ENCODE measurements at regions not wholly inside any gene's neighbourhood (a gene's known extent, or its start where the extent isn't known, plus 50 kb on each side); places are given as distances from the start of the nearest gene placed in this dataset.

DNA sequence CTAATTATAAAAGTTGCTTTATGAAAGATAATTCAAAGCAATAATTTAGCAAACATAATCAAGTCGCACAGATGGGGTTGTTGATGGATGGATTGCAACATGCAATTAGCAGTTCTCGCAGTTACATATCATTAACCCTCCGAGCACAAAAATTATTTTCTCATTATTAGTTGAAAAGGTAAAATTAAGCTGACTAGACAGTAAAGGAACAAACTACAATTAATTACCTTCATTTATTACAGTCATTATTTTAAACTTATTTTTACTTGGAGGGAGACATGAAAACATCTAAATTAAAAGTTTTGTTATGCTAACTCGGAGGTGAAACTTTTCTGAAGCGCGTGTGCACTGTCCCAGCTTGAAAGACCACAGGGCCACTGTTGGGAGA is 146.9 kb downstream of the PHETA1 start:
- DNase-seq (ENCODE audit: low read depth), result no peak

DNA sequence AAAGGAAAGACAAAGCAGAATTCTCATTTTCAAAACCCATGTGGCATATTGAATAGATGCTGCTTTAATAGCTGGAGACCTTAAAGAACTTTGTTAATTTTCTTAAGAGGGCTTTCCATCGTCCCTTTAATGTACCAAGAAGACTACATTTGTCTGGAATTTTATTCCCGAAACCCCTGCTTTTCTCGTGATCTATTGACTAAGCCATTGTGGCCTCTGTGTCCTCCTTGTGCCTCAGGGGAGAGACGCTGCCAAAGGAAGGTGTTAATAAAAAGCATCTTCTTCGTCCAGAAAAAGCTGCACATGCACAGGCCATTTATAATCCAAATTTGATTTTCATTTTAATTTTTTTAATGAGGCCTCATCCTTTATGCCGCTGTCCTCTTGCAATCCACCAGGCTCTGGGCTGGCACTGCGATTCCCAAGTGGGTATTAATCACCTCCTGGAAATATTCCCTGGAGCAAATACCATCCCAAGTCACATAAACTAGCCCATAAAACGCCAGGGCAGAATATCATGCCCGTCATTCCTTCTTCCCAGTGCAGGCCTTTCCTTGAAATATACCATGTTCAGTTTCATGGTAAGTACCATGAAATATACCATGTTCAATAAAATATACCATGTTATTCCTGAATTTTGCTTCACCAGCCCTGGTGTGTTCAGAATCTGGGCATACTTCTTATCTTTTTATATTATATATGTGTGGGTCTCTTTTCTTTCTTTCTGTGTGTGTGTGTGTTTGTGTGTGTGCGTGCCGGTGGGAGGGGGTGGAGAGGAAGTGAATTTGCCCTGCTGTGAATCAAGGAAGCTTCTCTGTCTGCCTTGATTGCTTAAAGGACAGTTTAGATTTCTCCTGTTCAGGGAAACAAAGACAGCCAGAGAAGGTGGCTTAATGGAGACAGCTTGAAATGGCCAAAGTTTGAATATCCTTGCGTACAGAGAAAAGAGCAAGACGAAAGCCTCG is 147.6 kb downstream of the PHETA1 start:
- DNase-seq (ENCODE audit: low read depth), result no peak

DNA sequence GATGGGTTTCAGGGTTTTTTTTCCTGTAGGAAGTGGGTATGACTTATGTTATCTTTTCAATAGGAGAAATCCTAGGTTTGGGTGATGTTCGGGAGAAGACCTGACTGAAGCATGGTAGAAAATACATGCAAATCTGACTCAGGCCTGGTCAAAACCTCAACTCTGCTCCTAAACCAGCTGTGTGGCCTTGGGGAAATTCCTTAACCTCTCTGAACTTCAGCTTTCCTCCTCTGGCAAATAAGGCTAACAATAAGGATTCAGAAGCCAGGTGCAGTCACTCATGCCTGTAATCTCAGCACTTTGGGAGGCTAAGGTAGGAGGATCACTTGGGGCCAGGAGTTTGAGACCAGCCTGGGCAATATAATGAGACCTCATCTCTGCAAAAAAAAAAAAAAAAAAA is 148.5 kb downstream of the PHETA1 start:
- DNase-seq (ENCODE audit: low read depth), result no peak

DNA sequence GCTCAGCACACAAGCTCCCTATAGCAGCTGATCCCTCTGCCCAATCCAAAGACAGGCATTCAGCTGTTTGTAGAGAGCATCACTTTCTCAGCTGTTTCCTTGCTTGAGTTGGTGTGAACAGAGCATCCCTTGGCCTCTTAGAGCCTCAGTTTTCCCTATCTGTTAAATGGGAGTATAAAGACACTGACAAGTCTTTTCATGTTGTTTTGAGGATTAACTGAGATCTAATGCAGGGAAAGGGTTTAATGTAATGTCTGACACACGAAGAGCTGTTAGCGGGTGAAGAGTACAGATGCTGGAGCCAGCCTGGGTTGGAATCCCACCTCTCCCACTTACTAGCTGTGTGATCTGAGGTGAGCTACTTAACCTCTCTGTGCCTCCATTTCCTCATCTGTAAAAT is 149.5 kb downstream of the PHETA1 start:
- DNase-seq (ENCODE audit: low read depth), result no peak

DNA sequence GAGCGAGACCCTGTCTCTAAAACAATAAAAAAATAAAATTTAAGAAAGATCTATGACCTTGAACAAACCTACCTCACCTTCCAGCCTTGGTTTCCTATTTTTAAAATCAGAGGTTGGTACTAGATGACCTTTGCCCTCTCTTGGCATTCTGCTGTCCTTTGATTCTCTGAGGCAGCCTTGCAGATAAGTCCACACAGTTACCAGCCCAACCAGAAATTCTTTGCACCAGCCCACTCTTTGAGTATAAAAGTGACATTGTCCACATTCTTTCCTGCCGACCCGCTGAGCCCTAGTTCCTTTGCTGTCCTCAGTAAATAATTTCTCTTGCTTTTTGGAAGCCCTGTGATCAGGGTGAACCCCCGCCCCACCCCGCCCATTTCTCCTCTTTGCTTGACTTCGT is 150.4 kb downstream of the PHETA1 start:
- no peak for DNase-seq (ENCODE audit: low read depth)

DNA sequence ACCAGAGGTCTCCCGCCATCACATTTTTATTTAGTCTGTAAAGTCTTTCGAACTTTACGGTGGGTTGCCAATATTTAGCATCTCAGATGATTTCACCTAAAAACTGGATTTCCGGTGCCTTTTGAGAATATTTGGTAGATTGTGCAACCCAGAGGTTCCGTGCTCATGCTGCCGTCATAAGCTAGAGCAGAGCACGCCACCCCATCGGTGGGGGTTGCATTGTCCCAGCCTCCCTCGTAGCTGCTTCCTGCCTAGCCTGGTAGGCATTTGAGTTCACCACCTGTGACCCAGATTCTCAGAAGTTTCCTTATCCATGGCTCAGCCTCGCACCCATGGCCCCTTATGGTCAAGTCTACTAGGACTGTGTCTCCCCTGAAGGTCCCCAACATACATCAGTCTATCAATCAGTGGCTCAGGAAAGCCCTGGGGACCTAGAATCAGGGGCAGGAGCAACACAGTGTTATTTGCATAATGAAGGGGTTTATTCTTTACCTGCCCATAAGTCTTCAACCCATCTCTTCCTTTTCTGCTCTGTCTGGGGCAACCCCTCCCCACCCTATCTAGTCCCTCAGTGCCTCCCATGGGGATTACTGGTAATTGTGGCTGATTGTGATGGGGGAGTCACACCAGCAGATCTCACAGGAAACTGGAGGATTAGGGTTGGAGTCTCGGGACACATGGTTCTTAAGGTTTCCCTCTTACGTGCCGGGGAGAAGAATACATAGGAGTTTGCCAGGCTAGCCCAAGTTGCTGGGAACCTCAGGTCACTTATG is 152.3 kb downstream of the PHETA1 start:
- DNase-seq (ENCODE audit: low read depth), result no peak

DNA sequence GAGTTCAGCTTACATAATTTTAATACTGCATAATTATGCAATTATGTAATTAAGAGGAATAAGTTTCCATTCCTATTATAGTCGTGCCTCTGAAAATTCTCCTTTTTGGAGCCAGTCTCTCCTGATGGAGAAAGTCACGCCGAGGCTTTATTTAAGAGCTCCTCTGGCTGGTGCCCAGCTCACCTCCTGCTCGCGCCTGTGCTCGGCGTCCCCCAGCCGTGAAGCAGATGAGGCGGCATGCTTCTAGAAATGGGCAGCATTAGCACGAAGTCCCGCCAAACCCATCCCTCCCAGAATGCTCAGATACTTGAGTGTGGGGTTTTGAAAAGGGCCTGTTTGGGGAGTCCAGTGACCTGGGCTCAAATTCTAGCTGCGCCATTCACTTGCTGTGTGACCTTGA is 153.0 kb downstream of the PHETA1 start:
- DNase-seq (ENCODE audit: low read depth), result no peak

DNA sequence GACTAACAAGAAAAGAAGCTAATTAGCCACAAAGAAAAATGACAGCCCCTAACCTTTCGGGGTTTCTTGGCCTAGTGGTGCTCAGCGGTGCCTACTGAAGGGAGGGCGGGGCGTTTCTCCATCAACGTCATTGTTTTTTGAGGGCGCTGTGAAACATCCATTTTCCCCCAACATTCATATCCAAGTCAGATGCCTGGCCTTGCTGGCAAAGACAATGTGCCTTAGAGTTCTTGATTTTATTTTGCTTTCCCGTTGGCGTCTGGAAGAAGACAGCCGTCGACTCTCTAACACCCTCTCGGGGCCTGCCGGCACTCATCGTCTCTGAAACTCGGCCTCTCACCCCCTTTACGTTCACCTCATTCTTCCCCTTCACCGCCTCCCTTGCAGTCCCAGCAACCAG is 154.5 kb downstream of the PHETA1 start:
- no peak for DNase-seq (ENCODE audit: low read depth)

DNA sequence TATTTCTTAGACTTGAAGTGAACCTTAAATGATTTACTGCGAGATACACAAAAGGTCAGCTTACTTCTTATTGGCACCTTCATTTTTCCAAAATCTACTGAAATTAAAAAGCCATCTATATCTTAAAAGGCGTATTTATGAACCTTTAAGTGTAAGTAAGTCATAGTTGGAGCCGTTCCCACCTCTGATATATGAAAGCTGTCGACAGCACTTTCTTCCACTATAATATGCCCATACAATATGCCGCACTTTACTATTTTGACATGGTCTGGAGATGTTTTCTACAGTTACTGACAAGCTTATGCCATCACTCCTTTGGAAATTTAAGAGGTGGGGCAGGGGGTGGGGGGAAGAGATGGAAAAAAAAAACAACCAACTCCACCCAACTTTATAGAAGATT is 155.3 kb downstream of the PHETA1 start:
- no peak for DNase-seq (ENCODE audit: low read depth)

DNA sequence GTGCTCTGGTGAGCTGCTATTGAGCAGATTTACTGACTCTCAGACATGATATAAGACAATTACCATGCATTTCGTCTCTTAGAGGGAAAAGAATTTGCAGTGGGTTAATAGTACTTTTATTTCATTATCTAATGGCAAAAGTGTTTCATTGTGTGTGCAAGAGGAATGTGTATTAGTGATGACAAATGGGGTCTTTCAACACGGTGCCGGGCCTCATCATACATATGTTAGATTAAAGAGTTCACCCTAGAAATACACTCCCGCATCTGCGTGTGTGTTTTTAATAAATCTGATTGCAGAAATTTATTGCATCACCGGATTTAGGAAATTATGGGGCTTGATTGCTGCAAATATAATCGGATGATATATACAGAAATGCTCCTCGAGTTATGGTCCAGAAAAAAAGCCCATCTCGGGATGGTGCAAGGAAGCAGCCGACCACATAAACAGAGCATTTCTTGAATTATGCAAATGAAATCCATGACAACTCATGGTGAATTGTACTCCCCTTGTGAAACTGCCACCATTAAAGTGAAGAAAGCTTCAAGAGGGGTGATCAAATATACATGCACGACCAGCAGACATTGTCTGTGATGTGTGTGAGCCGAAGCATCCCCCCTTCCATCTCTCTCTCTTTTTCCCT is 156.0 kb downstream of the PHETA1 start:
- no peak for DNase-seq (ENCODE audit: low read depth)

DNA sequence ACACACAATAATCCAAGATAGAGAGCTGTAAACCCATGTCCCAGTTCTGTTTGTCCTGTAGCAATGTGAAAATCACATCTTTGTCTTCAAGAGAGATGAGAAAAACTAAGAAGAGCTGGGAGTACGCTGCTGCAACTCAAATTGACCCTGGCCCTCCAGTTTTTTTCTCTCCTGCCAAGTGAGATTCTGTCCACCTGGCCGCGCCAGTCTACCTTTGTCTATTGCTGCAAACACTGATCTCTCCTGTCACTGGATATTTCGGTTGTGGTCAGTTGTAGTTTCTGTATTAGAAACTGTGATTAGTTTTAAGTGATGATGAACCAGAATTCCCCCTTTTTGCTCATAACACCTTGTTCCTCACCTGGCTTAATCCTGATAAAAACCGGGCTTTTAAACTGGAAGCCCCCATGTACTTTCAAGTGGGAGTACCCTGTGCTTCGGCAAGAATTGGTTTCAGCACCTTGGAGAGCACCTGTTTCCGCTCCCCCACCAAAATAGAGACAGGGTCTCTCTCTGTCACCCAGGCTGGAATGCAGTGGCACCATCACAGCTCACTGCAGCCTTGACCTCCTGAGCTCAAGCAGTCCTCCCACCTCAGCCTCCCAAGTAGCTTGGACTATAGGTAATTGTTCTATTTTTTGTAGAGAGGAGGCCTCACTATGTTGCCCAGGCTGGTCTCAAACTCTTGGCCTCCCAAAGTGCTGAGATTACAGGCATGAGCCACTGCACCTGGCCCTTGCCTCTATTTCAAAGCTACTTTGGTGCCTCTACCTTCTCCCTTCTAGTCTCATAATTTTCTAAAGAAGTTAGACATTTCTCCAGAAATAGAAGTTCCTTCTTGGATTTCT is 156.8 kb downstream of the PHETA1 start:
- no peak for DNase-seq (ENCODE audit: low read depth)

DNA sequence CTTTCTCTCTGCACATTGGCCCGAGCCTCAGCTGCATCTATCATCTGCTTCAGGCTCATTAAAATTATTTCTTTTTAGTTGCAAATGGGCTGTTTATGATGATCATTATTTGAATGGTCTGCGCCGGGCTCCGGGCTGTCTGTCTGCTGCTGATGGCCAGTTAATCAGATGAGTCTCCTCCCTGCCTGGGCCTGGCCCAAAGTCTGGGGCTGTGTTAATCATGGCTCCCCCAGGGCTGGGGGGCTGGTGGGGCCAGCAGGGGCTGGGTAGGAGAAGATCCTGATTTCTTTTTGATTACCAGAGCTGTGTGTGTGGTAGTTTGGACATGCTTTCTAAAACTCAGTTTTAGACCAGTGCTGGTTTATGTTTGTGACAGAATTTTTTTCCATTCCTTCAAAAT is 159.1 kb downstream of the PHETA1 start:
- DNase-seq (ENCODE audit: low read depth), result no peak

DNA sequence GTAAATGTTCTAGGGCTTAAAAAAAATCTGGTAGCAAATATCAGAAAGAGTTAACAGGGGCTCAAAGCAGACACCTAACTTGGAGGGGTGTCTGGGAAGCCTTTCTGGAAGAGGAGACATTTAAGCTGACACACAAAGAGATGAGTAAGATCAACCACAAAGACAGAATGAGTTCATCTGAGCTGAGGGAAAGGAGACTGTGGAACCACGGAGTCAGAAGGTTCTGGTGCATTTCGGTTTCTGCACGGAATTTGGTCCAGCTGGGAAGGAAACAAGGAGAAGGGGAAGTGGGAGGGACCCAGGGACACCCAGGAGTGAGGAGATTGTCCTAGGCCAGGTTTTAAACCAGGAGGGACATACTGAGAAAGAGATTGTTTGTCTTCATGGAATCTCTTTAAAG is 161.1 kb downstream of the PHETA1 start:
- no peak for DNase-seq (ENCODE audit: low read depth)

DNA sequence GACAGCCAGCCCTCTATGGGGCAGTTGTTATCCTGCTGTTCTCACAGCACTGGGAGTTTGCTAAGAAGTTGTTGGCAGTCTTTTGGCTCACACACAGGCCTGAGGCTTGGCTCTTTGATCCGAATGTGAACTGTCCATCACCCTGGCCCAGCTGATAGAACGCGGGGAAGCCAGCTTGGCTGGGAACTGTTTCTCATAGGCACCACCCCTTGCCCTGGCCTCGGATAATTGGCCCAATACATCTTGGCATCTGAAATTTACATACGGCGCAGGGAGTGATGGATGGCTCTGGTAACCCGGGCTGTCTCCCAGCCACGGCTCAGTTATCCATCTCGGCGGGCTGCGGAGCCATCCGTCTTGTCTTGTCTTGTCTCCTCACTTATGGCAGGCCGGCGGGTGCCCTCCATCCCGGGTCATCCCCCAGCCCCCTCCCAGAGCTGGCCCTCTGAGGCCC is 164.1 kb downstream of the PHETA1 start:
- DNase-seq (ENCODE audit: low read depth), result no peak

DNA sequence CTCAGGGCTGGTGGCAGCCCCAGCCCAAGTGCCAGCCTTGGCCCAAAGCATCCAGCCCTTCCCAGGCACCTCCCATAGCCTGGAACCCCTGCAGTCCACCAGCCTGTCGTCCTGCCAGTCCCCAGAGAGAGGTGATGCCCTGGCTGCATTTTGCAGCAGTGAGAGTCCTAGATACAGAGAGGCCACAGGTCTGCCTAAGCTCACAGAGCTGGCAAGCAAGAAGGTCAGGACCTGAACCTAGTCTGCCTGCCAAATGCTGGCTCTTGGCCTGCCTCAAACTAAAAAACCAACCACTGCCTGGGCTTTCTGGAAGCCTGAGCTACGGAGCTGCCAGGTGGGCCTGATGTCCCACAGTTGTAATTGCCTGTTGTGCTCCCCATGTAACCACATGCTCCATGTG is 164.9 kb downstream of the PHETA1 start:
- DNase-seq (ENCODE audit: low read depth), result no peak

DNA sequence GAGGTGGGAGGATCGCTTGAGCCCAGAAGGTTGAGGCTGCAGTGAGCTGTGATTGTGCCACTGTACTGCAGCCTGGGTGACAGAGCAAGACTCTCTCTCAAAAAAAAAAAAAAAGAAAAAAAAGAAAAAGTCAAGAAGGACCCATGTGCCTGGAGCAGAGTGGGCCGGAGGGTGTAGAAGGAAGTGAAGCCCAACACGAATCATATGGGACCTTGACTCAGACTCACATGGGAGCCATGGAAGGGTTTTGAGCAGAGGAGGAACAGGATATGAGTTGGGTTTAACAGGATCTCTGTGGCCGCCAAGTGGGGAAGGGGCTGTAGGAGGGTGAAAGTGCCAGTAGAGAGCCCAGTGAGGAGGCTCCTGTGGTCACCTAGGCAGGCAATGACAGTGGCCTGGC is 165.4 kb downstream of the PHETA1 start:
- no peak for DNase-seq (ENCODE audit: low read depth)

DNA sequence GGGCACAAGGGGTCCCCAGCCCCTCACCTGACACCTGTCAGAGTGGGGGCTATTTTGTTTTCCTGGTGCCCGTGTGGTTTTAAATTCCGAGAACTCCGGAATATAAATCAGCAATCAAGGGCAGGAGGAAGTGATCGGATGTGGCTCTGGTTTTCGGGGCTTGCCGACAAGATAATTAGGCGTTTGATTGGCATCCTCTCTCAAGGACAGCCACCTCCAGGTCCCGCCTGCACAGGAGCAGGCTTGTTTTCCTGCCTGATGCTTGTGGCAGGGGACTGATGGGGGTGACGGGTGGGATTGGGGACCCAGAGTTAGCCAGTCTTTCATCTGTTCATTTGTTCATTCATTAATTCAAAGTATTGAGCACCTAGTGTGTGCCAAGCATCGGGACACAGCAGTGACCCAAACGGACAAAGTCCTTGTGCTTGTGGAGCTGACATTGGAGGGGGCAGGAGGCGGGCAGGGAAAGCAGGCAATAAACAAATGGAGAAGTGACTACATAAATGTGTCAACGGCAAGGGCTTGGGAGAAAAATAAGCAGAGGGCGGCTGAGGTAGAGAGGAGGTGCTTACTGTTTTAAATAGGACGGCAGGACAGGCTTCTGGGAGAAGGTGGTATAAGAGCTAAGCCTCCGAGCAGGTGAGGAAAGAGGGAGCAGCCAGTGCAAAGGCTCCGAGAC is 166.5 kb downstream of the PHETA1 start:
- no peak for DNase-seq (ENCODE audit: low read depth)

DNA sequence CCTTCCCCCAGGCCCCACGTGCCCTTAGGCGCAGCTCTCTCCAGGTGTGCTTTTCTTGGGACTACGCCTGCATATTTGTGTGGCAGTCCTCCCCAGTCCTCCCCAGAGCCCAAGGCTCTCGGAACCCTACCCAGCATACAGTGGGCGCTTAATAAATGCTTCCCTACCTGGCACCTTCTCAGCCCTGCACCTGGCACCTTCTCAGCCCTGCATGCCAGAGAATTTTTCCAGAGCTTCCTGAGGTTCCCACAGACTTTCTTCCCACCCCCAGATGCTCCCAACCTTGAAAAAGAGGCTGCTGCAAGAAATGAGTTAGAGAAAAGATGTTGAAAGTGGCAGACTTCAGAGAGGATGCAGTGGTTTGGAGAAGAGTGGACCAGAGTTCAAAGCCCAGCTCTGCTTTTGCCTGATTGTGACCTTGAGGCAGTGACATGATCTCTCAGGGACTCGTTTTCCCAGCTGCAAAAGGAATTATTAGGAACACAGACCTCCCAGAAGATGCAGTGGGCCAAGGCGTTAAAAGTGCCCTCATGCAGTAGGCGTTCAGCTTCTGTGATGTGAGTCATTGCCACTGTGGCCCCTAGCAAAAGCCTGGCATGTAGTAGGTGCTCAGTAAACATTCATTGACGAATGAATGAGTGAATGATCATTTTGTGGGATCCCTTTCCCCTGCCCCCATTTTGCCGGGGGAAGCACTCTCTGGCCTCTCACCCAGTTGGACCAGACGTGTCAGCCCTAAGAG is 167.2 kb downstream of the PHETA1 start:
- DNase-seq (ENCODE audit: low read depth), result no peak

DNA sequence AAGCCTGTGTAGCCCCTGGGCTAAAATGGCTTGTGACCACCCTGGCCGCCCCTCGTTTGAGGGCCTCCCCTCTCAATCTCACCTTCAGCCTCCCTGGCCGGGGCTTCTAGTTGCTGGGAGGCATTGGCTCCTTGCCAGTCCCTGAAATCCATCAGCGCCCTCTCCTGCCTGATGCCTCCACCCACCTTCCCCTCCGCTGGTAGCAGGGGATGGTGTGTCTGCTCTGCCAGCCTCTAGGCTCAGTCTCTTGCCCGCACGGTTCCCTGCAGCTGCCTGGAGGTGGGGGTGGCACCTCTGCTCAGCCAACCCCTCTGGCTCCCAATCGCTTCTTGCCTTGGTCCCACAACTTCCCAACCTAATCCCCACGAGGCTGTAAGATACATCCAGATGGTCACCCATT is 167.9 kb downstream of the PHETA1 start:
- DNase-seq (ENCODE audit: low read depth), result no peak

DNA sequence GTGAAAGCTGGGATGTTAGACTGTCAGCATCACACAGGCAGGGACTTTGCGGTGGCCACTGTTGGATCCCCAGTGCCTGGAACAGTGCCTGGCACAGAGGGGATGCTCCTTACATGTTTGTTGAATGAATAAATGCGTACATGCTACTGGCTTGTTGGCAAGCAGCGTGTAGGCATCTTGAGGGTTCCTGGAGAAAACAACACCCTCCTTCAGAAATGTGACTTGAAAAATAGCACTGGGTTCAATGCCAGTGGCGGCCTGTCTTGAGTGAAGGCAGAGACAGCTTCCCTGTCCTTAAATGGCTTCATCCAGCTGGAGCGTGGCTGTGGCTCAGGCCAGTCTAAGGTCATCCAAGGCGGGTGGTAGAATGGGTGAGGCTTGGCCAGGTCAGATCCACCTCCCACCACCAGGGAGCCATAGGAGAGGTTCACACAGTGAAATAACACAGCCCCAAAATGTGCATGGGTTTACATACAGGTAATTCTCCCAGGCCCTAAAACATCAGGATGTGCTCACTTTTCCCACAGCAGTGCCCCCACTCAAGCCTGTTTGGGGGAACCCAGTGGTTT is 171.4 kb downstream of the PHETA1 start:
- DNase-seq (ENCODE audit: low read depth), result no peak
